Activated CD8-positive, alpha-beta T cell treated with anti-CD3 and anti-CD28 coated beads for 36 hours (primary cell): ENCODE measurements at regions not wholly inside any gene's neighbourhood (a gene's known extent, or its start where the extent isn't known, plus 50 kb on each side); places are given as distances from the start of the nearest gene placed in this dataset.

Experiments used
- ATAC-seq: fragments of 200-7000 bp; cut with Tn5 transposase; one replicate; pipeline ENCODE4 v1.10.0; 2021; ENCODE audit warnings: mild to moderate bottlenecking, moderate library complexity
- CTCF ChIA-PET: fragments of 350-600 bp; sonication (Branson Sonifier 250); formaldehyde crosslinking; loops from one replicate; lab custom pipeline; 2021; ENCODE audit warnings: antibody characterized with exemption; lab: Charles Lee
- POLR2A ChIA-PET: fragments of 350-600 bp; sonication (Branson Sonifier 250); formaldehyde crosslinking; loops from one replicate; lab custom pipeline; 2021; ENCODE audit warnings: antibody characterized with exemption; lab: Charles Lee
- DNase-seq: peaks from one replicate; pipeline ENCODE4 v3.0.0-alpha.2; 2020
- H3K27ac Mint-ChIP-seq: one replicate; pipeline ENCODE4 v1.8.0; 2021; ENCODE audit warnings: mild to moderate bottlenecking, mixed read lengths
- H3K27me3 Mint-ChIP-seq: one replicate; pipeline ENCODE4 v1.8.0; 2021; ENCODE audit warnings: mixed read lengths
- H3K36me3 Mint-ChIP-seq: one replicate; pipeline ENCODE4 v1.8.0; 2021; ENCODE audit warnings: low read depth, mixed read lengths
- H3K4me1 Mint-ChIP-seq: one replicate; pipeline ENCODE4 v1.8.0; 2021; ENCODE audit warnings: low read depth, mixed read lengths
- H3K4me3 Mint-ChIP-seq: one replicate; pipeline ENCODE4 v1.8.0; 2021; ENCODE audit warnings: mild to moderate bottlenecking, moderate library complexity, mixed read lengths
- H3K9me3 Mint-ChIP-seq: one replicate; pipeline ENCODE4 v1.8.0; 2021; ENCODE audit warnings: mixed read lengths
- intact Hi-C: fragments of 100-400 bp; cut with micrococcal nuclease; formaldehyde crosslinking; loops from one replicate; pipeline ENCODE4 v1.10.0; 2022
- TF ChIP-seq, protein P1 (sequence below): fragments of 200-600 bp; IDR thresholded peaks from one replicate; pipeline ENCODE4 v1.8.0; 2022; ENCODE audit warnings: antibody characterized with exemption, mild to moderate bottlenecking

GRCh38 chr12:19692091-19692490, 252.8 kb downstream of the AEBP2 start:
- TF ChIP-seq, protein P1, sequence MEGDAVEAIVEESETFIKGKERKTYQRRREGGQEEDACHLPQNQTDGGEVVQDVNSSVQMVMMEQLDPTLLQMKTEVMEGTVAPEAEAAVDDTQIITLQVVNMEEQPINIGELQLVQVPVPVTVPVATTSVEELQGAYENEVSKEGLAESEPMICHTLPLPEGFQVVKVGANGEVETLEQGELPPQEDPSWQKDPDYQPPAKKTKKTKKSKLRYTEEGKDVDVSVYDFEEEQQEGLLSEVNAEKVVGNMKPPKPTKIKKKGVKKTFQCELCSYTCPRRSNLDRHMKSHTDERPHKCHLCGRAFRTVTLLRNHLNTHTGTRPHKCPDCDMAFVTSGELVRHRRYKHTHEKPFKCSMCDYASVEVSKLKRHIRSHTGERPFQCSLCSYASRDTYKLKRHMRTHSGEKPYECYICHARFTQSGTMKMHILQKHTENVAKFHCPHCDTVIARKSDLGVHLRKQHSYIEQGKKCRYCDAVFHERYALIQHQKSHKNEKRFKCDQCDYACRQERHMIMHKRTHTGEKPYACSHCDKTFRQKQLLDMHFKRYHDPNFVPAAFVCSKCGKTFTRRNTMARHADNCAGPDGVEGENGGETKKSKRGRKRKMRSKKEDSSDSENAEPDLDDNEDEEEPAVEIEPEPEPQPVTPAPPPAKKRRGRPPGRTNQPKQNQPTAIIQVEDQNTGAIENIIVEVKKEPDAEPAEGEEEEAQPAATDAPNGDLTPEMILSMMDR = no peak
- Mint-ChIP-seq H3K27ac (peak overlapping the region; percentile 24), H3K4me1 (peaks cover 32% of the 10 kb centered on the region), H3K36me3 (peaks cover 9% of the 10 kb centered on the region), H3K9me3 (peaks cover 10% of the 10 kb centered on the region), H3K4me3 (no peak overlapping the region), H3K27me3 (no peaks in the 10 kb centered on the region)
- DNase-seq (no peak), ATAC-seq (no peak)
- intact Hi-C loops = no loop called here
- ChIA-PET CTCF (no interaction called here), POLR2A (interaction anchor here (1.0 kb wide), 1 partner anchor 15 kb away, joined by 3 read pairs; no protein-coding TSS in a partner anchor)

DNA sequence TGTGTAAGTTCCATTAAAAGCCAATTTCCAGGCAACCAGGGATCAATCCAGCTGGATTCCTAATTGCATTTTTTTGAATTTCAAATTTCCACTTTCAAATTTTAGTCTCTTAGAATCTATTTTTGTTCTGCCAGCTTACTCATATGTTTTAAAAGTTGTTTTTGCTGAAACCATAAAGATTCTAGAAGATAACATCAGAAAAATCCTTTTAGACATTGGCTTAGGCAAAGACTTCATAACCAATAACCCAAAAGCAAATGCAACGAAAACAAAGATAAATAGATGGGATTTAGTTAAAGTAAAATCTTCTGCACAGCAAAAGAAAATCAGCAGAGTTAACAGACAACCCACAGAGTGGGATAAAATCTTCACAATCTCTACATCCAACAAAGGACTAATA, 253.3 kb downstream of the AEBP2 start:
- H3K4me3 Mint-ChIP-seq = no peak overlapping the region
- TF ChIP-seq, protein P1 = no peak
- no peak for DNase-seq
- H3K9me3 Mint-ChIP-seq = peaks cover 10% of the 10 kb centered on the region
- POLR2A ChIA-PET = no interaction called here
- CTCF ChIA-PET = no interaction called here
- H3K4me1 Mint-ChIP-seq = peaks cover 37% of the 10 kb centered on the region
- ATAC-seq = no peak
- intact Hi-C loops = no loop called here
- H3K27me3 Mint-ChIP-seq = no peaks in the 10 kb centered on the region
- H3K36me3 Mint-ChIP-seq = peaks cover 11% of the 10 kb centered on the region
- no peak overlapping the region for H3K27ac Mint-ChIP-seq

GRCh38 chr12:19694627-19695026, 255.3 kb downstream of the AEBP2 start:
- Mint-ChIP-seq H3K4me1 (peaks cover 39% of the 10 kb centered on the region), H3K27me3 (no peaks in the 10 kb centered on the region), H3K9me3 (peaks cover 10% of the 10 kb centered on the region), H3K36me3 (peaks cover 11% of the 10 kb centered on the region), H3K27ac (peak overlapping the region; percentile 80), H3K4me3 (no peak overlapping the region)
- TF ChIP-seq, protein P1 = no peak
- ChIA-PET POLR2A (interaction anchor here (0.8 kb wide), 1 partner anchor 12 kb away, joined by 3 read pairs; no protein-coding TSS in a partner anchor), CTCF (interaction anchor here (0.9 to 2.4 kb wide), 2 partner anchors 15 to 17 kb away, joined by 3 to 8 read pairs; no protein-coding TSS in a partner anchor)
- intact Hi-C loops = no loop called here
- ATAC-seq = peak; percentile 53
- DNase-seq = no peak

DNA sequence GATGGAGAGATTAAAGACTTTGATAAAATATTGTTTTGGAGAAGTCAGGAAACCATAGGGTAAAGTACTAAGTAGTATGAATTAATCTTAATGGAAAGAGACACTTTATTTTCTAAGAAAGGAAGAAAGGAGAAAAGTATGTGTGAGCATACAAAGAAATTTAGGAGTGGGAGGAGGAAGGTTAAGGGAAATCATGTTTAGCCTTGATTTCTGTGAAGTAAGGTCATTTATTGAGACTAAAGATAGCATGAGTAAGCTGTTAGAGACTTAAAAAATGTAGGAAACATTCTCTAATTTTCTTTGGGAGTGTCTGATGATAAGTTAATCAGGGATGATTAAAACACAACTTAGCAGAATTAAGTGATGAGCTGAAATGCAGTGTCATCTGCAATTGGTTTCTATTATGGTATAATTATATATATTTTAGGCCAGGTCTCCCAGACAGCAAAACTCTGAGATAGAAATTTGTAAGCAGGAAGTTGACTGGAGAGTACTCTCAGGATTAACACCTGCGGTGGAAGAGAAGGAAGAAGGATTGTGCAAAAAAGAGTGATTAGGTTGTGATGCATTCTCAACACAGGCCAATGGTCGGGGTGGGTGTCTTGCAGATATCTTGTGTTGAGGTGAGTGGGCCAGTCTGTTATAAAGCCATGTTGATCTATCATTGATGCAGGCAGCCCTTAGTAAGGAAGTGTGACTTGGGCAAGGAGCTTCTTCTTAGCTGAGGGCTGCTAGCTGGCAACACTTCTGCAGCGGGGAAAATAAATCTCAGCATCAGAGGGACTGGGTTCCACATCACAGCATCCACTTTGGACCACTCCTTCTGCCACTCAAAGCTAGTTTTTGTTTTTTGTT, 256.2 kb downstream of the AEBP2 start:
- Mint-ChIP-seq H3K4me3 (no peak overlapping the region), H3K27me3 (no peaks in the 10 kb centered on the region), H3K4me1 (peaks cover 39% of the 10 kb centered on the region), H3K27ac (peak overlapping the region; percentile 80), H3K9me3 (peaks cover 10% of the 10 kb centered on the region), H3K36me3 (peaks cover 11% of the 10 kb centered on the region)
- POLR2A ChIA-PET = interaction anchor here (0.6 to 0.8 kb wide), 2 partner anchors 13 to 577 kb away, joined by 3 read pairs; no protein-coding TSS in a partner anchor
- intact Hi-C loops = no loop called here
- TF ChIP-seq, protein P1 = no peak
- CTCF ChIA-PET = interaction anchor here (2.4 kb wide), 1 partner anchor 16 kb away, joined by 8 read pairs; no protein-coding TSS in a partner anchor
- peak; percentile 37 for ATAC-seq
- DNase-seq = no peak

GRCh38 chr12:19700969-19701368, 261.7 kb downstream of the AEBP2 start:
- Mint-ChIP-seq H3K9me3 (peaks cover 36% of the 10 kb centered on the region), H3K27me3 (no peaks in the 10 kb centered on the region), H3K4me3 (no peak overlapping the region), H3K36me3 (peaks cover 6% of the 10 kb centered on the region), H3K27ac (no peak overlapping the region), H3K4me1 (peaks cover 12% of the 10 kb centered on the region)
- no peak for ATAC-seq
- TF ChIP-seq, protein P1 = no peak
- CTCF ChIA-PET = no interaction called here
- intact Hi-C loops = no loop called here
- POLR2A ChIA-PET = no interaction called here
- DNase-seq = no peak
